Vagina (tissue), 2 donors: ENCODE measurements at regions not wholly inside any gene's neighbourhood (a gene's known extent, or its start where the extent isn't known, plus 50 kb on each side); places are given as distances from the start of the nearest gene placed in this dataset.

Experiments
- POLR2A ChIP-seq, 2 donors: fragments of 450-650 bp; IDR thresholded peaks; one replicate each; pipeline ENCODE4 v1.6.1; 2017; ENCODE audit warnings: antibody characterized with exemption in 2 of 2, mild to moderate bottlenecking in 2 of 2, moderate library complexity in 2 of 2
- POLR2AphosphoS5 ChIP-seq, 2 donors: sonication (generic); formaldehyde crosslinking; IDR thresholded peaks; one replicate each; pipeline ENCODE4 v1.9.0; 2017; ENCODE audit warnings: antibody characterized with exemption in 2 of 2, mild to moderate bottlenecking in 2 of 2, low read depth in 1 of 2; ENCODE audit not compliant: insufficient read depth in 1 of 2

- no peak for TF ChIP-seq POLR2AphosphoS5 (IDR thresholded peaks at IDR 0.05; ENCODE audit: insufficient read depth in 1 of 2, low read depth in 1 of 2)
- no peak for TF ChIP-seq POLR2A (IDR thresholded peaks at IDR 0.05)
Measured at GRCh38 chr4:31246856-31247255, 526.7 kb downstream of the PCDH7 start.
